ENCODE measurements at regions not wholly inside any gene's neighbourhood (a gene's known extent, or its start where the extent isn't known, plus 50 kb on each side); places are given as distances from the start of the nearest gene placed in this dataset.

GRCh38 chr18:1092228-1092627 lies 187.6 kb downstream of the ADCYAP1 start:
- TF ChIP-seq CTCF (IDR thresholded peaks at IDR 0.05), result no peak
- no peak for TF ChIP-seq EP300 (IDR thresholded peaks at IDR 0.05)

All from stomach (tissue), 4 donors.